ENCODE measurements at regions not wholly inside any gene's neighbourhood (a gene's known extent, or its start where the extent isn't known, plus 50 kb on each side); places are given as distances from the start of the nearest gene placed in this dataset.

GRCh38 chr9:106481013-106481609 is 381.9 kb upstream of the ZNF462 start:
- TF ChIP-seq CTCF (IDR thresholded peaks at IDR 0.05) (no peak), POLR2A (IDR thresholded peaks at IDR 0.05) (no peak), EP300 (IDR thresholded peaks at IDR 0.05) (no peak)
